Stimulated activated CD8-positive, alpha-beta memory T cell treated with anti-CD3 and anti-CD28 coated beads, Interleukin-7, amount 100 ng/mL, for 1 hour (primary cell): ENCODE measurements at regions not wholly inside any gene's neighbourhood (a gene's known extent, or its start where the extent isn't known, plus 50 kb on each side); places are given as distances from the start of the nearest gene placed in this dataset.
"Not testable (repeated sequence)": the region's sequence is repeated elsewhere in the genome, so short reads cannot be mapped to it uniquely, and the experiment has no call there.

ENCODE experiments used
- DNase-seq, 2 donors: peaks; one replicate each; pipeline ENCODE4 v3.0.0-alpha.2; 2020; ENCODE audit warnings: low read depth in 2 of 2

GRCh38 chr2:2896011-2896410 is 481.6 kb downstream of the EIPR1 start:
- DNase-seq: no peak

- not testable (repeated sequence) for DNase-seq
Observed at GRCh38 chr2:2894011-2894410, 483.6 kb downstream of the EIPR1 start.

GRCh38 chr2:2892892-2893291 is 484.7 kb downstream of the EIPR1 start:
- DNase-seq: no peak

GRCh38 chr2:2892378-2892777 is 485.2 kb downstream of the EIPR1 start:
- no peak for DNase-seq

- DNase-seq: no peak
Observed at GRCh38 chr2:2890901-2891300, 486.7 kb downstream of the EIPR1 start.

- no peak for DNase-seq
Observed at GRCh38 chr2:2890246-2890645, 487.4 kb downstream of the EIPR1 start.

GRCh38 chr2:2889646-2890045 is 488.0 kb downstream of the EIPR1 start:
- DNase-seq: no peak

- DNase-seq: no peak
Observed at GRCh38 chr2:2889141-2889540, 488.5 kb downstream of the EIPR1 start.

- no peak for DNase-seq
Observed at GRCh38 chr2:2887772-2888387, 489.7 kb downstream of the EIPR1 start.

- no peak for DNase-seq
Observed at GRCh38 chr2:2886922-2887321, 490.7 kb downstream of the EIPR1 start.

- DNase-seq: no peak
Observed at GRCh38 chr2:2881499-2881898, 496.1 kb downstream of the EIPR1 start.

- DNase-seq: no peak
Observed at GRCh38 chr2:2880938-2881337, 496.7 kb downstream of the EIPR1 start.

- no peak for DNase-seq
Observed at GRCh38 chr2:2879781-2880180, 497.8 kb downstream of the EIPR1 start.

GRCh38 chr2:2879071-2879470 is 498.5 kb downstream of the EIPR1 start:
- no peak for DNase-seq

GRCh38 chr2:2877427-2877826 is 500.2 kb downstream of the EIPR1 start:
- no peak for DNase-seq

GRCh38 chr2:2876331-2877221 is 501.0 kb downstream of the EIPR1 start:
- no peak for DNase-seq

- DNase-seq: no peak
Observed at GRCh38 chr2:2875831-2876230, 501.8 kb downstream of the EIPR1 start.

- no peak for DNase-seq
Observed at GRCh38 chr2:2875296-2875695, 502.3 kb downstream of the EIPR1 start.

- DNase-seq: no peak
Observed at GRCh38 chr2:2874805-2875204, 502.8 kb downstream of the EIPR1 start.

GRCh38 chr2:2874341-2874740 is 503.3 kb downstream of the EIPR1 start:
- no peak for DNase-seq

- DNase-seq: no peak
Observed at GRCh38 chr2:2873450-2873811, 504.2 kb downstream of the EIPR1 start.

GRCh38 chr2:2872713-2873449 is 504.7 kb downstream of the EIPR1 start:
- DNase-seq: no peak

- no peak for DNase-seq
Observed at GRCh38 chr2:2872309-2872617, 505.4 kb downstream of the EIPR1 start.
